ENCODE measurements at regions not wholly inside any gene's neighbourhood (a gene's known extent, or its start where the extent isn't known, plus 50 kb on each side); places are given as distances from the start of the nearest gene placed in this dataset.

GRCh38 chr1:29424266-29424665 lies 187.9 kb downstream of the PTPRU start:
- no peak for TF ChIP-seq POLR2AphosphoS5 (IDR thresholded peaks at IDR 0.05; ENCODE audit: low read length)
- TF ChIP-seq, protein P1, sequence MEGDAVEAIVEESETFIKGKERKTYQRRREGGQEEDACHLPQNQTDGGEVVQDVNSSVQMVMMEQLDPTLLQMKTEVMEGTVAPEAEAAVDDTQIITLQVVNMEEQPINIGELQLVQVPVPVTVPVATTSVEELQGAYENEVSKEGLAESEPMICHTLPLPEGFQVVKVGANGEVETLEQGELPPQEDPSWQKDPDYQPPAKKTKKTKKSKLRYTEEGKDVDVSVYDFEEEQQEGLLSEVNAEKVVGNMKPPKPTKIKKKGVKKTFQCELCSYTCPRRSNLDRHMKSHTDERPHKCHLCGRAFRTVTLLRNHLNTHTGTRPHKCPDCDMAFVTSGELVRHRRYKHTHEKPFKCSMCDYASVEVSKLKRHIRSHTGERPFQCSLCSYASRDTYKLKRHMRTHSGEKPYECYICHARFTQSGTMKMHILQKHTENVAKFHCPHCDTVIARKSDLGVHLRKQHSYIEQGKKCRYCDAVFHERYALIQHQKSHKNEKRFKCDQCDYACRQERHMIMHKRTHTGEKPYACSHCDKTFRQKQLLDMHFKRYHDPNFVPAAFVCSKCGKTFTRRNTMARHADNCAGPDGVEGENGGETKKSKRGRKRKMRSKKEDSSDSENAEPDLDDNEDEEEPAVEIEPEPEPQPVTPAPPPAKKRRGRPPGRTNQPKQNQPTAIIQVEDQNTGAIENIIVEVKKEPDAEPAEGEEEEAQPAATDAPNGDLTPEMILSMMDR (IDR thresholded peaks at IDR 0.05 in 2 of 3, conservative IDR thresholded peaks at IDR 0.05 in 1 of 3; ENCODE audit: control insufficient read depth in 2 of 3, extremely low read depth in 1 of 3, insufficient read depth in 1 of 3, low read depth in 3 of 3, low read length in 3 of 3): no peak
- no peak for TF ChIP-seq BCL11A (IDR thresholded peaks at IDR 0.05; ENCODE audit: low read depth, low read length)
- TF ChIP-seq RCOR1 (conservative IDR thresholded peaks at IDR 0.05; ENCODE audit: low read depth, low read length): no peak
- no peak for TF ChIP-seq EED (IDR thresholded peaks at IDR 0.05; ENCODE audit: low read depth)
- no peak for TF ChIP-seq MAX (IDR thresholded peaks at IDR 0.05; ENCODE audit: low read depth, low read length)
- TF ChIP-seq, protein P2, sequence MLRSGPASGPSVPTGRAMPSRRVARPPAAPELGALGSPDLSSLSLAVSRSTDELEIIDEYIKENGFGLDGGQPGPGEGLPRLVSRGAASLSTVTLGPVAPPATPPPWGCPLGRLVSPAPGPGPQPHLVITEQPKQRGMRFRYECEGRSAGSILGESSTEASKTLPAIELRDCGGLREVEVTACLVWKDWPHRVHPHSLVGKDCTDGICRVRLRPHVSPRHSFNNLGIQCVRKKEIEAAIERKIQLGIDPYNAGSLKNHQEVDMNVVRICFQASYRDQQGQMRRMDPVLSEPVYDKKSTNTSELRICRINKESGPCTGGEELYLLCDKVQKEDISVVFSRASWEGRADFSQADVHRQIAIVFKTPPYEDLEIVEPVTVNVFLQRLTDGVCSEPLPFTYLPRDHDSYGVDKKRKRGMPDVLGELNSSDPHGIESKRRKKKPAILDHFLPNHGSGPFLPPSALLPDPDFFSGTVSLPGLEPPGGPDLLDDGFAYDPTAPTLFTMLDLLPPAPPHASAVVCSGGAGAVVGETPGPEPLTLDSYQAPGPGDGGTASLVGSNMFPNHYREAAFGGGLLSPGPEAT (IDR thresholded peaks at IDR 0.05; ENCODE audit: low read depth): no peak
- no peak for TF ChIP-seq MYC (IDR thresholded peaks at IDR 0.05; ENCODE audit: insufficient read depth, insufficient read length, insufficient replicate concordance, low read length, severe bottlenecking)
- no peak for TF ChIP-seq GABPA (IDR thresholded peaks at IDR 0.05; ENCODE audit: low read depth)
